HCT116 (cell line): ENCODE measurements at regions not wholly inside any gene's neighbourhood (a gene's known extent, or its start where the extent isn't known, plus 50 kb on each side); places are given as distances from the start of the nearest gene placed in this dataset.
A peak's percentile ranks its signal among the peaks of the same experiment; 100 is the strongest.

Source experiments
- ATAC-seq: fragments of 200-7000 bp; cut with Tn5 transposase; 2 replicates; pipeline ENCODE4 v1.9.1; 2020; ENCODE audit warnings: mild to moderate bottlenecking, moderate library complexity
- BruUV-seq: library from RNA; stranded (reverse); fragments of 400-500 nt; replicated peaks from 2 replicates; lab custom pipeline; 2021; lab: Mats Ljungman, UMichigan
- CTCF ChIA-PET: fragments of 300-600 bp; sonication (Branson Sonifier 250); formaldehyde crosslinking; loops from one replicate; lab custom pipeline; 2021; ENCODE audit warnings: antibody characterized with exemption; lab: Charles Lee
- POLR2A ChIA-PET: fragments of 300-600, 350-600 bp; sonication (Branson Sonifier 250); formaldehyde crosslinking; loops from one replicate; lab custom pipeline; 2021; ENCODE audit warnings: antibody characterized with exemption; lab: Charles Lee
- RAD21 ChIA-PET, 2 experiments: fragments of 300-600 bp; sonication (Branson Sonifier 250); formaldehyde crosslinking; loops; one replicate each; lab custom pipeline; 2023; ENCODE audit warnings: low total read pairs in 2 of 2; ENCODE audit not compliant: uncharacterized antibody in 2 of 2, unreplicated experiment in 2 of 2, low non-redundant PET in 1 of 2; lab: Charles Lee
- DNase-seq: peaks from one replicate; pipeline ENCODE4 v3.0.0-alpha.2; 2010; ENCODE audit warnings: low read depth, low spot score
- H2AFZ ChIP-seq: fragments of 200-600 bp; shearing (Covaris generic), sonication (generic); 2 replicates; pipeline ENCODE4 v1.6.1; 2017; ENCODE audit warnings: low read depth, mixed run types, mixed read lengths, antibody characterized with exemption, low read length; ENCODE audit not compliant: poor library complexity, severe bottlenecking
- H3K27ac ChIP-seq: 2 replicates; pipeline ENCODE4 v1.5.1; 2012; ENCODE audit warnings: low read depth, low read length
- H3K27me3 ChIP-seq: fragments of 200-600 bp; sonication (generic); 2 replicates; pipeline ENCODE4 v1.6.1; 2016; ENCODE audit warnings: mixed run types, low read length, mixed read lengths; ENCODE audit not compliant: insufficient read depth
- H3K36me3 ChIP-seq, 2 experiments: fragments of 200-500 bp in 1 of 2; fragments of 200-600 bp in 1 of 2; sonication (Bioruptor generic) in 1 of 2; sonication (generic) in 1 of 2; 2 replicates each; pipeline versions ENCODE4 v1.5.1 to v1.6.1; 2014 to 2016; ENCODE audit warnings: low read length in 2 of 2, inconsistent platforms in 1 of 2, mixed read lengths in 1 of 2, mixed run types in 1 of 2; ENCODE audit not compliant: insufficient read depth in 2 of 2, control insufficient read depth in 1 of 2
- H3K4me1 ChIP-seq, 2 experiments: fragments of 200-600 bp in 1 of 2; sonication (generic) in 1 of 2; 2 replicates each; pipeline versions ENCODE4 v1.5.1 to v1.6.1; 2012 to 2017; ENCODE audit warnings: low read length in 2 of 2, inconsistent platforms in 1 of 2, mild to moderate bottlenecking in 1 of 2, mixed read lengths in 1 of 2, mixed run types in 1 of 2, moderate library complexity in 1 of 2; ENCODE audit not compliant: insufficient read depth in 2 of 2, control insufficient read depth in 1 of 2
- H3K4me2 ChIP-seq: fragments of 200-600 bp; sonication (generic); 2 replicates; pipeline ENCODE4 v1.6.1; 2017; ENCODE audit warnings: mixed run types, low read length, mixed read lengths
- H3K4me3 ChIP-seq, 2 experiments: fragments of 200-600 bp in 1 of 2; sonication (generic) in 1 of 2; replicated peaks in 1 of 2; 2 replicates each; pipeline ENCODE4 v1.5.1; 2011 to 2016; ENCODE audit warnings: low read length in 2 of 2, control low read depth in 1 of 2, low read depth in 1 of 2, mild to moderate bottlenecking in 1 of 2, mixed read lengths in 1 of 2, mixed run types in 1 of 2
- H3K79me2 ChIP-seq: fragments of 200-600 bp; sonication (generic); 2 replicates; pipeline ENCODE4 v1.6.1; 2017; ENCODE audit warnings: mild to moderate bottlenecking, mixed run types, low read length, moderate library complexity, mixed read lengths; ENCODE audit not compliant: insufficient read depth
- H3K9ac ChIP-seq: fragments of 200-600 bp; sonication (generic); 2 replicates; pipeline ENCODE4 v1.6.1; 2016; ENCODE audit warnings: low read length, mixed read lengths
- H3K9me2 ChIP-seq: fragments of 200-600 bp; sonication (generic), shearing (Covaris generic); 2 replicates; pipeline ENCODE4 v1.6.1; 2017; ENCODE audit warnings: mixed run types, mild to moderate bottlenecking, moderate library complexity; ENCODE audit not compliant: insufficient read depth
- H3K9me3 ChIP-seq, 2 experiments: fragments of 200-500 bp in 1 of 2; fragments of 200-600 bp in 1 of 2; sonication (Bioruptor generic) in 1 of 2; sonication (generic) in 1 of 2; 2 replicates each; pipeline ENCODE4 v1.6.1; 2014 to 2017; ENCODE audit warnings: low read length in 2 of 2, mixed read lengths in 2 of 2, inconsistent platforms in 1 of 2, low read depth in 1 of 2, mild to moderate bottlenecking in 1 of 2, mixed run types in 1 of 2, moderate library complexity in 1 of 2; ENCODE audit not compliant: control insufficient read depth in 1 of 2, insufficient read depth in 1 of 2
- H4K20me1 ChIP-seq: fragments of 200-600 bp; sonication (generic), shearing (Covaris generic); 2 replicates; pipeline ENCODE4 v1.6.1; 2017; ENCODE audit warnings: mixed run types, mild to moderate bottlenecking, moderate library complexity; ENCODE audit not compliant: insufficient read depth
- CBX3 ChIP-seq: IDR thresholded peaks from 2 replicates; pipeline ENCODE4 v1.6.1; 2012; ENCODE audit warnings: low read depth
- CEBPB ChIP-seq: IDR thresholded peaks from 2 replicates; pipeline ENCODE4 v1.6.1; 2012; ENCODE audit warnings: low read depth
- EGR1 ChIP-seq: IDR thresholded peaks from 2 replicates; pipeline ENCODE4 v1.6.1; 2012; ENCODE audit warnings: low read depth
- EZH2phosphoT487 ChIP-seq: fragments of 200-600 bp; IDR thresholded peaks from 2 replicates; pipeline ENCODE4 v1.6.1; 2018; ENCODE audit warnings: antibody characterized with exemption, borderline replicate concordance
- FOSL1 ChIP-seq: IDR thresholded peaks from 2 replicates; pipeline ENCODE4 v1.6.1; 2012; ENCODE audit warnings: low read depth
- POLR2AphosphoS5 ChIP-seq: IDR thresholded peaks from 2 replicates; pipeline ENCODE4 v1.6.1; 2011; ENCODE audit warnings: mild to moderate bottlenecking, low read depth, low read length, moderate library complexity
- RAD21 ChIP-seq: IDR thresholded peaks from 2 replicates; pipeline ENCODE4 v1.6.1; 2012; ENCODE audit warnings: low read depth, mild to moderate bottlenecking
- SRF ChIP-seq: IDR thresholded peaks from 2 replicates; pipeline ENCODE4 v1.6.1; 2012; ENCODE audit warnings: low read depth
- YY1 ChIP-seq: IDR thresholded peaks from 2 replicates; pipeline ENCODE4 v1.6.1; 2011; ENCODE audit warnings: low read length, low read depth, moderate library complexity, mild to moderate bottlenecking; ENCODE audit not compliant: insufficient replicate concordance; ENCODE audit errors: extremely low read depth
- ZFX ChIP-seq: fragments of 450-650 bp; IDR thresholded peaks from 2 replicates; pipeline ENCODE4 v1.6.1; 2017
- ZNF274 ChIP-seq: fragments of 200-500 bp; sonication (Bioruptor generic); IDR thresholded peaks from 2 replicates; pipeline ENCODE4 v1.6.1; 2014; ENCODE audit warnings: mild to moderate bottlenecking, low read depth, low read length, inconsistent platforms
- intact Hi-C: fragments of 100-400 bp; cut with micrococcal nuclease; formaldehyde crosslinking; loops from 2 replicates; pipeline ENCODE4 v1.10.0; 2022
- TF ChIP-seq, protein P1 (sequence below), 3 experiments: fragments of 200-600 bp in 1 of 3; sonication (generic) in 1 of 3; IDR thresholded peaks in 2 of 3; conservative IDR thresholded peaks in 1 of 3; 2 replicates each; pipeline ENCODE4 v1.5.1; 2012 to 2017; ENCODE audit warnings: low read depth in 2 of 3, low read length in 2 of 3, antibody characterized with exemption in 1 of 3, borderline replicate concordance in 1 of 3, control low read depth in 1 of 3, mild to moderate bottlenecking in 1 of 3, mixed read lengths in 1 of 3, mixed run types in 1 of 3, moderate library complexity in 1 of 3; ENCODE audit not compliant: insufficient read depth in 1 of 3
- TF ChIP-seq, protein P2 (sequence below): IDR thresholded peaks from 2 replicates; pipeline ENCODE4 v1.6.1; 2012; ENCODE audit warnings: low read depth

DNA sequence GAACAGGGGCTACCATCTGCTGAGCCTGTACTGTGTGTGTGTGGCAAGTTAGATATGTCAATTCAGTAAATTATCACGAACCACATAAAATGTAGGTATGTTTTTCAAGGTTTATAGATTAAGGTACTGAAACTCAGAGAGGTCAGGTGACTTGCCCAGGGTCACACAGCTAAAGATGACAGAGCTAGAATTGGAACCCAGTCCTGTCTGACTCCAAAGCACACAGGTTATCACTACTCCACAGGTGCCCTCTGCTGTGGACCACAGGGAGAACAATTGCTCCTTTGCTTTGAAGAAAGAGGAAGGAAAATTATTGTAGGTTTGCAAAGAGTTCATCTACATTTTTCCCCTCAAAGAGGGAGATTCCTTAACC is 229.7 kb upstream of the AGAP1 start:
- Histone ChIP-seq H3K27me3 (no peaks in the 10 kb centered on the region), H3K9ac (peak overlapping the region; percentile 46), H3K9me2 (no peaks in the 10 kb centered on the region), H3K4me1 (peaks cover 18 to 26% of the 10 kb centered on the region in 2 experiments; a peak in 3 of 4 replicates), H3K4me2 (peak overlapping the region; percentile 87), H4K20me1 (no peaks in the 10 kb centered on the region), H2AFZ (peak overlapping the region; percentile 98), H3K4me3 (peak overlapping the region; percentile 36 to 55), H3K27ac (peak overlapping the region; percentile 20), H3K9me3 (no peaks in the 10 kb centered on the region), H3K36me3 (no peaks in the 10 kb centered on the region), H3K79me2 (no peaks in the 10 kb centered on the region)
- ChIA-PET POLR2A (interaction anchor here (0.7 kb wide), 1 partner anchor 18 kb away, joined by 3 read pairs; no protein-coding TSS in a partner anchor), RAD21 (no interaction called here), CTCF (interaction anchor here (1.1 to 1.6 kb wide), 3 partner anchors 128 to 330 kb away, joined by 3 read pairs; no protein-coding TSS in a partner anchor)
- DNase-seq: peak; percentile 10
- peak; percentile 72 for ATAC-seq
- TF ChIP-seq FOSL1: no peak
- TF ChIP-seq ZNF274: no peak
- TF ChIP-seq POLR2AphosphoS5: no peak
- TF ChIP-seq YY1: no peak
- TF ChIP-seq, protein P1, sequence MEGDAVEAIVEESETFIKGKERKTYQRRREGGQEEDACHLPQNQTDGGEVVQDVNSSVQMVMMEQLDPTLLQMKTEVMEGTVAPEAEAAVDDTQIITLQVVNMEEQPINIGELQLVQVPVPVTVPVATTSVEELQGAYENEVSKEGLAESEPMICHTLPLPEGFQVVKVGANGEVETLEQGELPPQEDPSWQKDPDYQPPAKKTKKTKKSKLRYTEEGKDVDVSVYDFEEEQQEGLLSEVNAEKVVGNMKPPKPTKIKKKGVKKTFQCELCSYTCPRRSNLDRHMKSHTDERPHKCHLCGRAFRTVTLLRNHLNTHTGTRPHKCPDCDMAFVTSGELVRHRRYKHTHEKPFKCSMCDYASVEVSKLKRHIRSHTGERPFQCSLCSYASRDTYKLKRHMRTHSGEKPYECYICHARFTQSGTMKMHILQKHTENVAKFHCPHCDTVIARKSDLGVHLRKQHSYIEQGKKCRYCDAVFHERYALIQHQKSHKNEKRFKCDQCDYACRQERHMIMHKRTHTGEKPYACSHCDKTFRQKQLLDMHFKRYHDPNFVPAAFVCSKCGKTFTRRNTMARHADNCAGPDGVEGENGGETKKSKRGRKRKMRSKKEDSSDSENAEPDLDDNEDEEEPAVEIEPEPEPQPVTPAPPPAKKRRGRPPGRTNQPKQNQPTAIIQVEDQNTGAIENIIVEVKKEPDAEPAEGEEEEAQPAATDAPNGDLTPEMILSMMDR (IDR thresholded peaks at IDR 0.05 in 2 of 3, conservative IDR thresholded peaks at IDR 0.05 in 1 of 3; ENCODE audit: borderline replicate concordance in 1 of 3, insufficient read depth in 1 of 3, low read depth in 2 of 3, low read length in 2 of 3): peak in 2 of 3 experiments; percentile 11 to 23; a peak in 1 of 6 replicates
- TF ChIP-seq RAD21: peak; percentile 46
- intact Hi-C loops: loop anchor here (5.0 kb wide), 1 partner anchor 127 kb away; no protein-coding TSS in a partner anchor
- BruUV-seq: no TSS peak

DNA sequence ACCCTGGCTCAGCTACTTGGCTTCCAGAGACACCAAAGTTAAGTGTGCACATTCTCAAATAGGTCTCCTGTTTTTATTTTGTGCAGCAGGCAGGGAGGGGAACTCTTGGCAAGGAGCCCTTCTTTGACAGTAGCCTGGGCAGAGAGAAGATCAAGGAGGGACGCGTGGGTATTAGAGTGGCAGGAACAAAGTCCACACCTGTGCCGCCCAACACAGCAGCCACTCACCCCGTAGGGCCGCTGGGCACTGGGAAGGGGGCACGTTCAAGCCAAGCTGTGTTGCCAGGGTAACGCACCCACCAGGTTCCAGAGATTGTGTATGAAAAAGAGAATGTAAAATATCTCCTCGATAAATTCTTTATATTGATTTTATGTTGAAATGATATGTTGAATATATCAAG is 229.3 kb upstream of the AGAP1 start:
- Histone ChIP-seq H3K4me1 (peaks cover 18 to 26% of the 10 kb centered on the region in 2 experiments; a peak in 3 of 4 replicates), H3K9me3 (no peaks in the 10 kb centered on the region), H3K79me2 (no peaks in the 10 kb centered on the region), H3K4me3 (peak overlapping the region in 1 of 2 experiments; percentile 55; a peak in 1 of 4 replicates), H3K4me2 (peak overlapping the region; percentile 87), H3K9ac (peak overlapping the region; percentile 46; the same call in 1 of the 2 replicates), H4K20me1 (no peaks in the 10 kb centered on the region), H3K36me3 (no peaks in the 10 kb centered on the region), H3K27me3 (no peaks in the 10 kb centered on the region), H2AFZ (peak overlapping the region; percentile 98), H3K9me2 (no peaks in the 10 kb centered on the region), H3K27ac (no peak overlapping the region)
- BruUV-seq: no TSS peak
- TF ChIP-seq EGR1 (no peak), EZH2phosphoT487 (no peak), ZFX (no peak), ZNF274 (no peak), CBX3 (no peak), RAD21 (no peak), SRF (no peak), CEBPB (no peak)
- TF ChIP-seq, protein P2, sequence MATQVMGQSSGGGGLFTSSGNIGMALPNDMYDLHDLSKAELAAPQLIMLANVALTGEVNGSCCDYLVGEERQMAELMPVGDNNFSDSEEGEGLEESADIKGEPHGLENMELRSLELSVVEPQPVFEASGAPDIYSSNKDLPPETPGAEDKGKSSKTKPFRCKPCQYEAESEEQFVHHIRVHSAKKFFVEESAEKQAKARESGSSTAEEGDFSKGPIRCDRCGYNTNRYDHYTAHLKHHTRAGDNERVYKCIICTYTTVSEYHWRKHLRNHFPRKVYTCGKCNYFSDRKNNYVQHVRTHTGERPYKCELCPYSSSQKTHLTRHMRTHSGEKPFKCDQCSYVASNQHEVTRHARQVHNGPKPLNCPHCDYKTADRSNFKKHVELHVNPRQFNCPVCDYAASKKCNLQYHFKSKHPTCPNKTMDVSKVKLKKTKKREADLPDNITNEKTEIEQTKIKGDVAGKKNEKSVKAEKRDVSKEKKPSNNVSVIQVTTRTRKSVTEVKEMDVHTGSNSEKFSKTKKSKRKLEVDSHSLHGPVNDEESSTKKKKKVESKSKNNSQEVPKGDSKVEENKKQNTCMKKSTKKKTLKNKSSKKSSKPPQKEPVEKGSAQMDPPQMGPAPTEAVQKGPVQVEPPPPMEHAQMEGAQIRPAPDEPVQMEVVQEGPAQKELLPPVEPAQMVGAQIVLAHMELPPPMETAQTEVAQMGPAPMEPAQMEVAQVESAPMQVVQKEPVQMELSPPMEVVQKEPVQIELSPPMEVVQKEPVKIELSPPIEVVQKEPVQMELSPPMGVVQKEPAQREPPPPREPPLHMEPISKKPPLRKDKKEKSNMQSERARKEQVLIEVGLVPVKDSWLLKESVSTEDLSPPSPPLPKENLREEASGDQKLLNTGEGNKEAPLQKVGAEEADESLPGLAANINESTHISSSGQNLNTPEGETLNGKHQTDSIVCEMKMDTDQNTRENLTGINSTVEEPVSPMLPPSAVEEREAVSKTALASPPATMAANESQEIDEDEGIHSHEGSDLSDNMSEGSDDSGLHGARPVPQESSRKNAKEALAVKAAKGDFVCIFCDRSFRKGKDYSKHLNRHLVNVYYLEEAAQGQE: no peak
- intact Hi-C loops: loop anchor here (5.0 kb wide), 1 partner anchor 127 kb away; no protein-coding TSS in a partner anchor
- DNase-seq (no peak), ATAC-seq (no peak)
- RAD21 ChIA-PET: no interaction called here
- CTCF ChIA-PET: interaction anchor here (1.6 kb wide), 1 partner anchor 329 kb away, joined by 3 read pairs; no protein-coding TSS in a partner anchor
- POLR2A ChIA-PET: no interaction called here
